Transverse colon (tissue), 4 donors: ENCODE measurements at regions not wholly inside any gene's neighbourhood (a gene's known extent, or its start where the extent isn't known, plus 50 kb on each side); places are given as distances from the start of the nearest gene placed in this dataset.

Experiments
- DNase-seq: peaks from one replicate; pipeline ENCODE4 v3.0.0-alpha.2; 2019
- H3K27ac ChIP-seq, 4 donors: fragments of 200-600 bp; sonication (generic); 2 replicates each; pipeline ENCODE4 v1.5.1; 2016 to 2018; ENCODE audit warnings: inconsistent platforms in 4 of 4
- H3K27me3 ChIP-seq: fragments of 200-600 bp; sonication (generic); 2 replicates; pipeline ENCODE4 v1.5.1; 2017; ENCODE audit warnings: inconsistent platforms
- H3K36me3 ChIP-seq, 4 donors: fragments of 200-600 bp; sonication (generic); 2 replicates each; pipeline ENCODE4 v1.5.1; 2017 to 2019; ENCODE audit warnings: inconsistent platforms in 4 of 4
- H3K4me1 ChIP-seq, 4 donors: fragments of 200-600 bp; sonication (generic); 2 replicates each; pipeline ENCODE4 v1.5.1; 2017 to 2020; ENCODE audit warnings: inconsistent platforms in 4 of 4
- H3K4me3 ChIP-seq, 4 donors: fragments of 200-600 bp; sonication (generic); 1 replicate in 1 of 4; 2 replicates in 3 of 4; pipeline versions ENCODE4 v1.5.1 to v1.6.1; 2017 to 2019; ENCODE audit warnings: inconsistent platforms in 4 of 4
- H3K9me3 ChIP-seq, 2 donors: fragments of 200-600 bp; sonication (generic); 2 replicates each; pipeline ENCODE4 v1.5.1; 2017 to 2019; ENCODE audit warnings: inconsistent platforms in 2 of 2
- EP300 ChIP-seq: sonication (generic); formaldehyde crosslinking; IDR thresholded peaks from one replicate; pipeline ENCODE4 v1.6.1; 2017; ENCODE audit warnings: antibody characterized with exemption, low read depth
- POLR2A ChIP-seq: fragments of 450-650 bp; IDR thresholded peaks from one replicate; pipeline ENCODE4 v1.6.1; 2016; ENCODE audit warnings: antibody characterized with exemption, mild to moderate bottlenecking, moderate library complexity
- POLR2AphosphoS5 ChIP-seq, 3 donors: sonication (generic); formaldehyde crosslinking; IDR thresholded peaks; one replicate each; pipeline ENCODE4 v1.6.1; 2016; ENCODE audit warnings: antibody characterized with exemption in 3 of 3
- WGBS, 2 donors: methylation state at CpG; one replicate each; pipeline ENCODE4 v1.1.5; 2018; ENCODE audit warnings: low coverage in 1 of 2; 5-methylcytosine and 5-hydroxymethylcytosine counted together
- in situ Hi-C, 4 donors: fragments of 200-750 bp; cut with MboI; loops; one replicate each; pipeline versions ENCODE4 v1.15.0 to v1.15.1; 2017; ENCODE audit warnings: low sequenced_read_pairs in 3 of 4, low pct_ligation_motif_present in 1 of 4, low pct_unique_long_range_greater_than_20kb in 1 of 4
- intact Hi-C: fragments of 100-400 bp; cut with DNase I; formaldehyde crosslinking; loops from one replicate; pipeline ENCODE4 v1.15.1; 2023; ENCODE audit warnings: low total_unique reads
- TF ChIP-seq, protein P1 (sequence below), 5 experiments: fragments of 200-600 bp in 3 of 5; fragments of 450-650 bp in 2 of 5; sonication (generic) in 3 of 5; IDR thresholded peaks; 1 replicate in 2 of 5; 2 replicates in 3 of 5; pipeline ENCODE4 v1.5.1; 2016 to 2017; ENCODE audit warnings: antibody characterized with exemption in 5 of 5, inconsistent platforms in 3 of 5, mild to moderate bottlenecking in 2 of 5, moderate library complexity in 1 of 5

GRCh38 chr15:26171266-26171665 lies 308.1 kb upstream of the ATP10A start:
- no peak for TF ChIP-seq POLR2A
- TF ChIP-seq, protein P1, sequence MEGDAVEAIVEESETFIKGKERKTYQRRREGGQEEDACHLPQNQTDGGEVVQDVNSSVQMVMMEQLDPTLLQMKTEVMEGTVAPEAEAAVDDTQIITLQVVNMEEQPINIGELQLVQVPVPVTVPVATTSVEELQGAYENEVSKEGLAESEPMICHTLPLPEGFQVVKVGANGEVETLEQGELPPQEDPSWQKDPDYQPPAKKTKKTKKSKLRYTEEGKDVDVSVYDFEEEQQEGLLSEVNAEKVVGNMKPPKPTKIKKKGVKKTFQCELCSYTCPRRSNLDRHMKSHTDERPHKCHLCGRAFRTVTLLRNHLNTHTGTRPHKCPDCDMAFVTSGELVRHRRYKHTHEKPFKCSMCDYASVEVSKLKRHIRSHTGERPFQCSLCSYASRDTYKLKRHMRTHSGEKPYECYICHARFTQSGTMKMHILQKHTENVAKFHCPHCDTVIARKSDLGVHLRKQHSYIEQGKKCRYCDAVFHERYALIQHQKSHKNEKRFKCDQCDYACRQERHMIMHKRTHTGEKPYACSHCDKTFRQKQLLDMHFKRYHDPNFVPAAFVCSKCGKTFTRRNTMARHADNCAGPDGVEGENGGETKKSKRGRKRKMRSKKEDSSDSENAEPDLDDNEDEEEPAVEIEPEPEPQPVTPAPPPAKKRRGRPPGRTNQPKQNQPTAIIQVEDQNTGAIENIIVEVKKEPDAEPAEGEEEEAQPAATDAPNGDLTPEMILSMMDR (IDR thresholded peaks at IDR 0.05) = no peak
- no peak for TF ChIP-seq EP300
- TF ChIP-seq POLR2AphosphoS5 (IDR thresholded peaks at IDR 0.05) = no peak
- Histone ChIP-seq H3K4me3 (no peak overlapping the region), H3K4me1 (no peaks in the 10 kb centered on the region), H3K27ac (no peak overlapping the region), H3K9me3 (no peaks in the 10 kb centered on the region), H3K27me3 (no peaks in the 10 kb centered on the region), H3K36me3 (no peaks in the 10 kb centered on the region)
- in situ Hi-C loops (loop anchor here in 1 of 4 donors (25.0 kb wide), 1 partner anchor 159 kb away; no protein-coding TSS in a partner anchor), intact Hi-C loops (no loop called here)
- DNase-seq = no peak
- WGBS, 2 donors = 69 to 71% methylated on average over 3 of the region's 3 CpGs

DNA sequence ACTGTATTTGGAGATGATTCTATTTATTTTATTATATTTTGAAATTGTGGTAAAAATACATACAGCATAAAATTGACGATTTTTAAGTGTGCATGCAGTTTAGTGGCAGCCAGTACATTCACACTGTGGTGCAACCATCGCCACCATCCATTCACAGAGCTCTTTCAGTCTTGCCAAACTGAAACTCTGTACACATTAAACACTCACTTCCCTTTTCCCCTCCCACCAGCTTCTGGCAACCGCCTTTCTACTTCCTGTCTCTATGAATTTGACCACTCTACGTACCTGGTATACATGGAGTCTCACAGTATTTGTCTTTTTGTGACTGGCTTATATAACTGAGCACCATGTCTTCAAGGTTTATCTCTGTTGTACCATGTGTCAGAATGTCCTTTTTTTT lies 303.3 kb upstream of the ATP10A start:
- Histone ChIP-seq H3K36me3 (no peaks in the 10 kb centered on the region), H3K27ac (no peak overlapping the region), H3K4me1 (no peaks in the 10 kb centered on the region), H3K27me3 (no peaks in the 10 kb centered on the region), H3K4me3 (no peak overlapping the region), H3K9me3 (no peaks in the 10 kb centered on the region)
- DNase-seq = no peak
- in situ Hi-C loops = loop anchor here in 1 of 4 donors (25.0 kb wide), 1 partner anchor 154 kb away; no protein-coding TSS in a partner anchor
- 74 to 87% methylated on average over 4 of the region's 4 CpGs for WGBS, 2 donors
- TF ChIP-seq POLR2A (no peak), POLR2AphosphoS5 (IDR thresholded peaks at IDR 0.05) (no peak), EP300 (no peak)
- TF ChIP-seq, protein P1 (IDR thresholded peaks at IDR 0.05) = no peak
- intact Hi-C loops = no loop called here

- Histone ChIP-seq H3K27ac (no peak overlapping the region), H3K9me3 (no peaks in the 10 kb centered on the region), H3K36me3 (no peaks in the 10 kb centered on the region), H3K4me1 (no peaks in the 10 kb centered on the region), H3K27me3 (no peaks in the 10 kb centered on the region), H3K4me3 (no peak overlapping the region)
- 82 to 83% methylated on average over 5 to 7 of the region's 7 CpGs for WGBS, 2 donors
- in situ Hi-C loops = loop anchor here in 1 of 4 donors (25.0 kb wide), 1 partner anchor 153 kb away; no protein-coding TSS in a partner anchor
- TF ChIP-seq POLR2A (no peak), EP300 (no peak), POLR2AphosphoS5 (IDR thresholded peaks at IDR 0.05) (no peak)
- TF ChIP-seq, protein P1 (IDR thresholded peaks at IDR 0.05) = no peak
- no peak for DNase-seq
- intact Hi-C loops = no loop called here
Measured at GRCh38 chr15:26165546-26165945, 302.4 kb upstream of the ATP10A start.

- no peaks in the 10 kb centered on the region for H3K36me3 ChIP-seq
- WGBS, 2 donors = 63 to 75% methylated on average over 3 to 4 of the region's 4 CpGs
- no peaks in the 10 kb centered on the region for H3K27me3 ChIP-seq
- H3K27ac ChIP-seq = no peak overlapping the region
- TF ChIP-seq POLR2AphosphoS5 (IDR thresholded peaks at IDR 0.05) (no peak), EP300 (no peak)
- TF ChIP-seq, protein P1 (IDR thresholded peaks at IDR 0.05) = no peak
- H3K4me3 ChIP-seq = no peak overlapping the region
- in situ Hi-C loops (loop anchor here in 1 of 4 donors (25.0 kb wide), 1 partner anchor 148 kb away; no protein-coding TSS in a partner anchor), intact Hi-C loops (no loop called here)
- no peaks in the 10 kb centered on the region for H3K4me1 ChIP-seq
- no peak for DNase-seq
- peaks cover 0 to under 1% of the 10 kb centered on the region in 2 donors for H3K9me3 ChIP-seq
Measured at GRCh38 chr15:26160343-26160742, 297.2 kb upstream of the ATP10A start.
